ENCODE measurements at regions not wholly inside any gene's neighbourhood (a gene's known extent, or its start where the extent isn't known, plus 50 kb on each side); places are given as distances from the start of the nearest gene placed in this dataset.

DNA sequence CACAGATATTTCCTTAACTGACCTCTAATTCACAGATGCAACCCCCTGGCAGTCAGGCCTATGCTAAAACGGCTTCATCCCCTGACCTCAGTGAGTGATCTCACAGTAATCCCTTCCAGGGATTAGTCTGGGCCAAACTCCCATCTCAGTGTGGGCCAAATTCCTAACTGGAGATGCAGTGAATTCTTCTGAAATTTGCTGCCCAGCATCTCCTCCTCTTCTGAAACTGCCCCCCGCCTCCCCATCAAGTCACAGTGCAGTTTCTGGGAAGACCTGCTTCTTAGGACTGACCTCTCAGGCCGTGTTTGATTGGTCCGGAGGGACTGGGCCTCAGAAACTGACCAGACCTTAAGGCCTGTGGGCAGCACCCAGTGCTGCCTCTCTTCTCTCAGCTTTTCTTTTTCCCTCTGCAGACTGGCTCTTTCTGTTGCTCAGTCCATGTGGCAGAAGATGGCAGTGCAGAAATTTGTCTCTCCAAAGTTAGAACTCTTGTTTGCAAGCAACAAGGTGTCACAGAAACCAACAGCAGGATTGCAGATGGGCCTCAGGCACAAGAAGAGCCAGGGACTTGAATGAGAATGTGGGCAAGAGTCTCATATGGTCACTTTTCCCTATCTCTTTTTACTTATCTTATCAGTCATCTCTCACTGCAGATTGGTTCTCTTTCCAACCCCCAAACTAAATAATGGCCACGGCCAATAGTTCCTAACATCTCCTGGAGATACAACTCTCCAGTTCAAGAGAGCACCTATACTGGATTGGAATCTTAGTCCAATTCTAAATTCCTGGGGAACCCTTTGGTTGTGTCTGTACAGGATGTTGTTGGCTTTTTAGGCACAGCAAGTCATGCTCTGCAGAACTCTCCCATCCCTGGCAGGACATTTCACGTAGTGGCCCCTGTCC, 95.5 kb upstream of the RALGPS2 start:
- H3K4me1 ChIP-seq (ENCODE audit: control insufficient read depth in 1 of 2, insufficient read depth in 2 of 2, low read length in 2 of 2): no peaks in the 10 kb centered on the region
- 53 to 61% methylated on average over 6 of the region's 6 CpGs for WGBS, 2 donors
- H3K27me3 ChIP-seq (ENCODE audit: control insufficient read depth in 1 of 2, insufficient read depth in 2 of 2, low read length in 1 of 2): no peaks in the 10 kb centered on the region
- no peaks in the 10 kb centered on the region for H3K36me3 ChIP-seq (ENCODE audit: control insufficient read depth in 1 of 2, insufficient read depth in 2 of 2, low read length in 1 of 2)
- no peaks in the 10 kb centered on the region for H3K9me3 ChIP-seq (ENCODE audit: control insufficient read depth, low read length)
- no peak overlapping the region for H3K4me3 ChIP-seq (ENCODE audit: low read length in 2 of 2)
- no peak overlapping the region for H3K27ac ChIP-seq (ENCODE audit: low read depth in 1 of 2, low read length in 2 of 2)
- no peak for ATAC-seq (ENCODE audit: low FRiP score)
- DNase-seq: no peak
- intact Hi-C loops (cut with DNase I): no loop called here

DNA sequence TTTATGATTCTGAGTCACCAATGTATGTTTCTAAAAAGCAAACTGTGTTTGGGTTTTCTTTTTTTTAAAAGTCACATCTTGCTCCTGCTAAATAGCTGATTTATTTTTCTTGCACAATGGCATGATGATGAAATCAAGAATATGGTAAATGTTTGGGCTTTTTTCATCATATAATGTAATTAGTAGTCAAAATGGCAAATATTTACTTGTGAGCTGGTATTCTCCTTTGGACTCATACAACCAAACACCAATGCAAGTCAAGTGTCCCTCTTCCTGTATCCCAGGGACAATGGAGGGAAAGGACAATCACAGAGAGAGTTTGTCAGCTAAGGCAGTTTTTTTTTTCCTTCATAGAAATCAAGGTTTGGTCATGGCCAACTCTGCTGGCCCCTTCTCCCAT, 94.6 kb upstream of the RALGPS2 start:
- Histone ChIP-seq H3K4me1 (ENCODE audit: control insufficient read depth in 1 of 2, insufficient read depth in 2 of 2, low read length in 2 of 2) (no peaks in the 10 kb centered on the region), H3K9me3 (ENCODE audit: control insufficient read depth, low read length) (no peaks in the 10 kb centered on the region), H3K27ac (ENCODE audit: low read depth in 1 of 2, low read length in 2 of 2) (no peak overlapping the region), H3K27me3 (ENCODE audit: control insufficient read depth in 1 of 2, insufficient read depth in 2 of 2, low read length in 1 of 2) (no peaks in the 10 kb centered on the region), H3K4me3 (ENCODE audit: low read length in 2 of 2) (no peak overlapping the region), H3K36me3 (ENCODE audit: control insufficient read depth in 1 of 2, insufficient read depth in 2 of 2, low read length in 1 of 2) (no peaks in the 10 kb centered on the region)
- DNase-seq (no peak), ATAC-seq (ENCODE audit: low FRiP score) (no peak)
- intact Hi-C loops (cut with DNase I): no loop called here

DNA sequence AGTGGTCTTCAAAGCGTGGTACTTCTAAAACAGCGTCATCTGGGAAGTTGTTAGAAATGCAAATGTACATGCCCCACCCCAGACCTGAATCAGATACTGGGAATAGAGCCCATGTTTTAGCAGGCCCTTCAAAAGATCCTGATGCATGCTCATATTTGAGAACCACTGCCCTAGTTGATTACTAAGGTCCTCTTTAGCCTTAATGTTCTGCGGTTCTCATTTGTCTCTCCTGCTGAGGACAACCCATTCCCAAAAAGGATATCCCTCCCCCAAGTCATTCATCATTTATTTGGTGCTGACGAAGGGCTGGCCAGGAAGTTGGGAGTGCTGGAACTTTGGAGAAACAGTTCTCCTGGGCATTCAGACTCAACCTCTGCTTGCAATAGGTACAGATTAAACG, 92.4 kb upstream of the RALGPS2 start:
- no peaks in the 10 kb centered on the region for H3K4me1 ChIP-seq (ENCODE audit: control insufficient read depth in 1 of 2, insufficient read depth in 2 of 2, low read length in 2 of 2)
- H3K27ac ChIP-seq (ENCODE audit: low read depth in 1 of 2, low read length in 2 of 2): no peak overlapping the region
- ATAC-seq (ENCODE audit: low FRiP score) (no peak), DNase-seq (no peak)
- H3K27me3 ChIP-seq (ENCODE audit: control insufficient read depth in 1 of 2, insufficient read depth in 2 of 2, low read length in 1 of 2): no peaks in the 10 kb centered on the region
- no peak overlapping the region for H3K4me3 ChIP-seq (ENCODE audit: low read length in 2 of 2)
- WGBS, 2 donors: 30 to 35% methylated on average over 5 of the region's 5 CpGs
- H3K36me3 ChIP-seq (ENCODE audit: control insufficient read depth in 1 of 2, insufficient read depth in 2 of 2, low read length in 1 of 2): no peaks in the 10 kb centered on the region
- intact Hi-C loops (cut with DNase I): no loop called here
- H3K9me3 ChIP-seq (ENCODE audit: control insufficient read depth, low read length): no peaks in the 10 kb centered on the region

- 26 to 44% methylated on average over 4 of the region's 4 CpGs for WGBS, 2 donors
- Histone ChIP-seq H3K4me3 (ENCODE audit: low read length in 2 of 2) (no peak overlapping the region), H3K36me3 (ENCODE audit: control insufficient read depth in 1 of 2, insufficient read depth in 2 of 2, low read length in 1 of 2) (no peaks in the 10 kb centered on the region), H3K27ac (ENCODE audit: low read depth in 1 of 2, low read length in 2 of 2) (no peak overlapping the region), H3K27me3 (ENCODE audit: control insufficient read depth in 1 of 2, insufficient read depth in 2 of 2, low read length in 1 of 2) (no peaks in the 10 kb centered on the region), H3K4me1 (ENCODE audit: control insufficient read depth in 1 of 2, insufficient read depth in 2 of 2, low read length in 2 of 2) (no peaks in the 10 kb centered on the region), H3K9me3 (ENCODE audit: control insufficient read depth, low read length) (no peaks in the 10 kb centered on the region)
- intact Hi-C loops (cut with DNase I): no loop called here
- DNase-seq (no peak), ATAC-seq (ENCODE audit: low FRiP score) (no peak)
Observed at GRCh38 chr1:178633056-178633455, 92.0 kb upstream of the RALGPS2 start.

DNA sequence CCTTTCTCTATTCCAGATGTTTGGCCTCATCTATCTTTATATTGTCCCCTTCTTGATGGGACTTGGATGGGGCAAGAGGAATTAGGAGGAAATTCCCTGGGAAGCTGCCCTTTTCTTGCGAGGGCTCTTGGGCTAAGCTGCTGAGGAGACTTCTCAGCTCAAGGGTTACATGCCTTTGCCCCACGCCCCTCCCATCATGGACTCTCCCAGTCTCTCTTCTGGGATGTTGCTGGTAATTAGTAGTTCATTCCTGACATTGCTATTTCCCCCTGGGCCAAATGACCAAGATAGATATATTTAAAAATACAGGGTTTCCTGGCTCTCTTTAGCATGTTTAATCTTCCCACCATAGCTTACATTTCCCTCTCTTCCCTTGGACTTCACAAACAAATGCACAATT, 90.6 kb upstream of the RALGPS2 start:
- no peak overlapping the region for H3K4me3 ChIP-seq (ENCODE audit: low read length in 2 of 2)

GRCh38 chr1:178637841-178638240, 87.2 kb upstream of the RALGPS2 start:
- Histone ChIP-seq H3K9me3 (ENCODE audit: control insufficient read depth, low read length) (no peaks in the 10 kb centered on the region), H3K4me3 (ENCODE audit: low read length in 2 of 2) (no peak overlapping the region), H3K27me3 (ENCODE audit: control insufficient read depth in 1 of 2, insufficient read depth in 2 of 2, low read length in 1 of 2) (no peaks in the 10 kb centered on the region), H3K4me1 (ENCODE audit: control insufficient read depth in 1 of 2, insufficient read depth in 2 of 2, low read length in 2 of 2) (no peaks in the 10 kb centered on the region), H3K36me3 (ENCODE audit: control insufficient read depth in 1 of 2, insufficient read depth in 2 of 2, low read length in 1 of 2) (no peaks in the 10 kb centered on the region), H3K27ac (ENCODE audit: low read depth in 1 of 2, low read length in 2 of 2) (no peak overlapping the region)
- intact Hi-C loops (cut with DNase I): no loop called here
- ATAC-seq (ENCODE audit: low FRiP score) (no peak), DNase-seq (no peak)
- 80 to 88% methylated on average over 1 of the region's 1 CpG for WGBS, 2 donors

More for the DNA sequence above, 90.6 kb upstream of the RALGPS2 start:
- WGBS, 2 donors: 33 to 62% methylated on average over 2 of the region's 2 CpGs
- H3K27ac ChIP-seq (ENCODE audit: low read depth in 1 of 2, low read length in 2 of 2): no peak overlapping the region
- H3K4me1 ChIP-seq (ENCODE audit: control insufficient read depth in 1 of 2, insufficient read depth in 2 of 2, low read length in 2 of 2): no peaks in the 10 kb centered on the region
- no peaks in the 10 kb centered on the region for H3K27me3 ChIP-seq (ENCODE audit: control insufficient read depth in 1 of 2, insufficient read depth in 2 of 2, low read length in 1 of 2)
- no peak for DNase-seq
- no peak for ATAC-seq (ENCODE audit: low FRiP score)
- intact Hi-C loops (cut with DNase I): no loop called here
- H3K36me3 ChIP-seq (ENCODE audit: control insufficient read depth in 1 of 2, insufficient read depth in 2 of 2, low read length in 1 of 2): no peaks in the 10 kb centered on the region
- H3K9me3 ChIP-seq (ENCODE audit: control insufficient read depth, low read length): no peaks in the 10 kb centered on the region

DNA sequence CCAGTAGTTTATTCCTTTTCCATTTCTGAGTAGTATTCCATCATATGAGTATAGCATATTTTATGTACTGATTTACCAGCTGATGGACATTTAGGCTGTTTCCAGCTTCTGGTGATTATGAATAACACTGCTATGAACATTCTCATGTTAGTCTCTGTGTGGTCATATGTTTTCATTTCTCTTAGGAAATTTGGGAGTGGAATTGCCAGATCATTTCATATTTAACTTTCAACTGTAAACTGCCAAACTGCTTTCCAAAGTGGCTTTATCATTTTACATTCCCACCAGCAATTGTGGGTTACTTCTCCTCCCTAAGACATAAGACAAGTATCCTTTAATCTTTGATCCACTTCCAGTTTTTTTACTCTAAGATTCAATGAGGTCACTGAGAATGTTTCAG, 85.7 kb upstream of the RALGPS2 start:
- H3K27me3 ChIP-seq (ENCODE audit: control insufficient read depth in 1 of 2, insufficient read depth in 2 of 2, low read length in 1 of 2): no peaks in the 10 kb centered on the region
- no peaks in the 10 kb centered on the region for H3K4me1 ChIP-seq (ENCODE audit: control insufficient read depth in 1 of 2, insufficient read depth in 2 of 2, low read length in 2 of 2)
- no peak for DNase-seq
- H3K4me3 ChIP-seq (ENCODE audit: low read length in 2 of 2): no peak overlapping the region
- H3K9me3 ChIP-seq (ENCODE audit: control insufficient read depth, low read length): no peaks in the 10 kb centered on the region
- no peak for ATAC-seq (ENCODE audit: low FRiP score)
- H3K36me3 ChIP-seq (ENCODE audit: control insufficient read depth in 1 of 2, insufficient read depth in 2 of 2, low read length in 1 of 2): no peaks in the 10 kb centered on the region
- no peak overlapping the region for H3K27ac ChIP-seq (ENCODE audit: low read depth in 1 of 2, low read length in 2 of 2)
- intact Hi-C loops (cut with DNase I): no loop called here

DNA sequence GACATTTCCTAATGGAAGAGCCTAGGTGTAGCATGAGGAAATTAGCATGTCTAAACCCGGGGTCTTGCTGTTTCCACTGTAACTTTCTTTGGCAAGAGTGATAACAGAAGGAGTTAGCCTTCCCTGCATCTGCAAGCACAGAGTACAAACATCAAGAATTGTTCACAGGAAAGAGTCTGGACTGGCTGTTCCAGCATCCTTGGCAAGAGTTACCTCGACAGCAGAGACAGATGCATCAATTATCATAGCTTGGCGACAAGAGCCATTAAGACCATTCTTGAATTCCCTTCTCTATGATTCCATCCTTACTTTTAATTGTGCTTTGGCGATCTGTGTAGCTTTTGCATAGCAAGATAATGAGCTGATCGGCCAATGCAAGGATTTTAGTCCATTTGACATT, 82.8 kb upstream of the RALGPS2 start:
- ATAC-seq (ENCODE audit: low FRiP score): no peak
- Histone ChIP-seq H3K27me3 (ENCODE audit: control insufficient read depth in 1 of 2, insufficient read depth in 2 of 2, low read length in 1 of 2) (no peaks in the 10 kb centered on the region), H3K4me3 (ENCODE audit: low read length in 2 of 2) (no peak overlapping the region), H3K4me1 (ENCODE audit: control insufficient read depth in 1 of 2, insufficient read depth in 2 of 2, low read length in 2 of 2) (no peaks in the 10 kb centered on the region), H3K27ac (ENCODE audit: low read depth in 1 of 2, low read length in 2 of 2) (no peak overlapping the region), H3K36me3 (ENCODE audit: control insufficient read depth in 1 of 2, insufficient read depth in 2 of 2, low read length in 1 of 2) (no peaks in the 10 kb centered on the region), H3K9me3 (ENCODE audit: control insufficient read depth, low read length) (no peaks in the 10 kb centered on the region)
- 69 to 71% methylated on average over 5 of the region's 5 CpGs for WGBS, 2 donors
- intact Hi-C loops (cut with DNase I): no loop called here
- DNase-seq: no peak

- Histone ChIP-seq H3K27ac (ENCODE audit: low read depth in 1 of 2, low read length in 2 of 2) (no peak overlapping the region), H3K9me3 (ENCODE audit: control insufficient read depth, low read length) (peaks cover 1% of the 10 kb centered on the region), H3K4me3 (ENCODE audit: low read length in 2 of 2) (no peak overlapping the region), H3K27me3 (ENCODE audit: control insufficient read depth in 1 of 2, insufficient read depth in 2 of 2, low read length in 1 of 2) (no peaks in the 10 kb centered on the region), H3K36me3 (ENCODE audit: control insufficient read depth in 1 of 2, insufficient read depth in 2 of 2, low read length in 1 of 2) (no peaks in the 10 kb centered on the region), H3K4me1 (ENCODE audit: control insufficient read depth in 1 of 2, insufficient read depth in 2 of 2, low read length in 2 of 2) (no peaks in the 10 kb centered on the region)
- no peak for DNase-seq
- intact Hi-C loops (cut with DNase I): no loop called here
- ATAC-seq (ENCODE audit: low FRiP score): no peak
- 90 to 96% methylated on average over 4 of the region's 4 CpGs for WGBS, 2 donors
Observed at GRCh38 chr1:178643349-178643748, 81.7 kb upstream of the RALGPS2 start.
